Neural progenitor cell (in vitro differentiated cells): ENCODE measurements at regions not wholly inside any gene's neighbourhood (a gene's known extent, or its start where the extent isn't known, plus 50 kb on each side); places are given as distances from the start of the nearest gene placed in this dataset.

ENCODE experiments used
- DNase-seq: peaks from one replicate; pipeline ENCODE4 v3.0.0-alpha.2; 2016; ENCODE audit warnings: low spot score
- H2AFZ ChIP-seq: fragments of 200-600 bp; sonication (generic); replicated peaks from 2 replicates; pipeline ENCODE4 v1.6.1; 2016; ENCODE audit warnings: antibody characterized with exemption
- H3F3A ChIP-seq: fragments of 200-600 bp; sonication (generic); 2 replicates; pipeline ENCODE4 v1.6.1; 2016; ENCODE audit warnings: antibody characterized with exemption, low read depth
- H3K27ac ChIP-seq: fragments of 200-600 bp; sonication (generic); 2 replicates; pipeline ENCODE4 v1.5.1; 2016; ENCODE audit warnings: mild to moderate bottlenecking
- H3K27me3 ChIP-seq: fragments of 200-600 bp; sonication (generic); 2 replicates; pipeline ENCODE4 v1.6.1; 2016; ENCODE audit warnings: mild to moderate bottlenecking, moderate library complexity
- H3K36me3 ChIP-seq: fragments of 200-600 bp; sonication (generic); 2 replicates; pipeline ENCODE4 v1.5.1; 2016
- H3K4me1 ChIP-seq: fragments of 200-600 bp; sonication (generic); 2 replicates; pipeline ENCODE4 v1.6.1; 2016; ENCODE audit warnings: mixed run types
- H3K4me2 ChIP-seq: fragments of 200-600 bp; sonication (generic); 2 replicates; pipeline ENCODE4 v1.6.1; 2016
- H3K4me3 ChIP-seq: fragments of 200-600 bp; sonication (generic); 2 replicates; pipeline ENCODE4 v1.5.1; 2016
- H3K79me2 ChIP-seq: fragments of 200-600 bp; sonication (generic); 2 replicates; pipeline ENCODE4 v1.6.1; 2016; ENCODE audit warnings: low read depth
- H3K9ac ChIP-seq: fragments of 200-600 bp; sonication (generic); 2 replicates; pipeline ENCODE4 v1.6.1; 2016
- H3K9me3 ChIP-seq: fragments of 200-600 bp; sonication (generic); 2 replicates; pipeline ENCODE4 v1.5.1; 2016; ENCODE audit warnings: low read depth
- H4K20me1 ChIP-seq: fragments of 200-600 bp; sonication (generic); 2 replicates; pipeline ENCODE4 v1.6.1; 2016; ENCODE audit warnings: low read depth
- H3K27ac Mint-ChIP-seq: 3 replicates; pipeline ENCODE4 v1.8.0; 2021; ENCODE audit warnings: mixed read lengths
- H3K27me3 Mint-ChIP-seq: 2 replicates; pipeline ENCODE4 v1.8.0; 2022; ENCODE audit warnings: low read depth, mild to moderate bottlenecking, inconsistent platforms, moderate library complexity, mixed read lengths; ENCODE audit not compliant: insufficient read depth
- H3K36me3 Mint-ChIP-seq: 3 replicates; pipeline ENCODE4 v1.8.0; 2021; ENCODE audit warnings: mixed read lengths
- H3K4me1 Mint-ChIP-seq: 3 replicates; pipeline ENCODE4 v1.8.0; 2021; ENCODE audit warnings: mixed read lengths
- H3K4me3 Mint-ChIP-seq: 3 replicates; pipeline ENCODE4 v1.8.0; 2021; ENCODE audit warnings: mild to moderate bottlenecking, moderate library complexity, mixed read lengths
- H3K9me3 Mint-ChIP-seq: 3 replicates; pipeline ENCODE4 v1.8.0; 2020; ENCODE audit warnings: mixed read lengths
- CTCF ChIP-seq: fragments of 200-600 bp; sonication (generic); IDR thresholded peaks from 2 replicates; pipeline ENCODE4 v1.5.1; 2017; ENCODE audit warnings: antibody characterized with exemption, mild to moderate bottlenecking
- EZH2 ChIP-seq: fragments of 200-600 bp; sonication (generic); IDR thresholded peaks from 2 replicates; pipeline ENCODE4 v1.6.1; 2017; ENCODE audit warnings: antibody characterized with exemption, mild to moderate bottlenecking, moderate library complexity
- EZH2phosphoT487 ChIP-seq: fragments of 200-600 bp; sonication (generic); IDR thresholded peaks from 2 replicates; pipeline ENCODE4 v1.6.1; 2017; ENCODE audit warnings: antibody characterized with exemption

- Histone ChIP-seq H3K4me3 (no peak overlapping the region), H2AFZ (no peak overlapping the region), H3K27me3 (no peaks in the 10 kb centered on the region), H3F3A (no peaks in the 10 kb centered on the region), H3K27ac (no peak overlapping the region), H3K79me2 (no peaks in the 10 kb centered on the region), H3K9ac (no peak overlapping the region), H3K36me3 (no peaks in the 10 kb centered on the region), H3K9me3 (no peaks in the 10 kb centered on the region), H4K20me1 (no peaks in the 10 kb centered on the region), H3K4me2 (no peak overlapping the region), H3K4me1 (no peaks in the 10 kb centered on the region)
- H3K4me3 Mint-ChIP-seq, result no peak overlapping the region
- TF ChIP-seq CTCF, result no peak
- TF ChIP-seq EZH2phosphoT487, result no peak
- TF ChIP-seq EZH2, result no peak
- H3K27ac Mint-ChIP-seq, result no peak overlapping the region
- H3K36me3 Mint-ChIP-seq, result peaks cover 2% of the 10 kb centered on the region
- no peak for DNase-seq
- H3K27me3 Mint-ChIP-seq, result no peaks in the 10 kb centered on the region
- peaks cover 2% of the 10 kb centered on the region for H3K4me1 Mint-ChIP-seq
- H3K9me3 Mint-ChIP-seq, result peaks cover 5% of the 10 kb centered on the region
These were observed 124.1 kb downstream of the SPCS3 start for GRCh38 chr4:176443646-176444409.

- no peaks in the 10 kb centered on the region for H4K20me1 ChIP-seq
- no peaks in the 10 kb centered on the region for H3K4me1 ChIP-seq
- no peak overlapping the region for H3K27ac ChIP-seq
- no peak overlapping the region for H2AFZ ChIP-seq
- no peak overlapping the region for H3K9ac ChIP-seq
- no peaks in the 10 kb centered on the region for H3K27me3 ChIP-seq
- H3K27me3 Mint-ChIP-seq, result no peaks in the 10 kb centered on the region
- no peak for TF ChIP-seq CTCF
- peaks cover 2% of the 10 kb centered on the region for H3K36me3 Mint-ChIP-seq
- H3K4me3 Mint-ChIP-seq, result no peak overlapping the region
- H3K9me3 ChIP-seq, result no peaks in the 10 kb centered on the region
- H3K4me1 Mint-ChIP-seq, result peaks cover 9% of the 10 kb centered on the region
- no peaks in the 10 kb centered on the region for H3K79me2 ChIP-seq
- H3K4me2 ChIP-seq, result no peak overlapping the region
- no peak overlapping the region for H3K4me3 ChIP-seq
- no peak overlapping the region for H3K27ac Mint-ChIP-seq
- no peak for DNase-seq
- no peaks in the 10 kb centered on the region for H3F3A ChIP-seq
- H3K9me3 Mint-ChIP-seq, result peaks cover 5% of the 10 kb centered on the region
- no peaks in the 10 kb centered on the region for H3K36me3 ChIP-seq
These were observed 125.0 kb downstream of the SPCS3 start for GRCh38 chr4:176444741-176445140.

- Histone ChIP-seq H3K27ac (no peak overlapping the region), H3K4me1 (peaks cover 26% of the 10 kb centered on the region), H2AFZ (no peak overlapping the region), H3F3A (no peaks in the 10 kb centered on the region), H4K20me1 (no peaks in the 10 kb centered on the region), H3K36me3 (no peaks in the 10 kb centered on the region), H3K9ac (no peak overlapping the region), H3K4me3 (no peak overlapping the region), H3K27me3 (no peaks in the 10 kb centered on the region), H3K79me2 (no peaks in the 10 kb centered on the region), H3K9me3 (no peaks in the 10 kb centered on the region), H3K4me2 (no peak overlapping the region)
- TF ChIP-seq EZH2 (no peak), EZH2phosphoT487 (no peak), CTCF (no peak)
- Mint-ChIP-seq H3K27ac (peak overlapping the region; percentile 2), H3K27me3 (no peaks in the 10 kb centered on the region), H3K4me1 (peaks cover 36% of the 10 kb centered on the region), H3K4me3 (no peak overlapping the region), H3K9me3 (peaks cover 5% of the 10 kb centered on the region), H3K36me3 (peaks cover 2% of the 10 kb centered on the region)
- DNase-seq, result no peak
These were observed 129.0 kb downstream of the SPCS3 start for GRCh38 chr4:176448761-176449160.
